Colonic mucosa (tissue), 4 donors: ENCODE measurements at regions not wholly inside any gene's neighbourhood (a gene's known extent, or its start where the extent isn't known, plus 50 kb on each side); places are given as distances from the start of the nearest gene placed in this dataset.
A peak's percentile ranks its signal among the peaks of the same experiment; 100 is the strongest.

Source experiments
- DNase-seq: peaks from one replicate; pipeline ENCODE4 v3.0.0-alpha.2; 2020
- H3K27ac ChIP-seq: fragments of 200-600 bp; one replicate; pipeline ENCODE4 v1.8.0; 2021
- H3K27me3 ChIP-seq: fragments of 200-600 bp; one replicate; pipeline ENCODE4 v1.8.0; 2021
- H3K36me3 ChIP-seq: fragments of 200-600 bp; one replicate; pipeline ENCODE4 v1.8.0; 2021
- H3K4me1 ChIP-seq: fragments of 200-600 bp; one replicate; pipeline ENCODE4 v1.8.0; 2021; ENCODE audit warnings: mild to moderate bottlenecking
- H3K4me3 ChIP-seq: fragments of 200-600 bp; one replicate; pipeline ENCODE4 v1.8.0; 2021
- H3K9ac ChIP-seq, 2 donors: one replicate each; pipeline ENCODE4 v1.7.0; 2013; ENCODE audit warnings: control low read depth in 2 of 2, low read depth in 2 of 2, low read length in 2 of 2
- H3K9me3 ChIP-seq: fragments of 200-600 bp; one replicate; pipeline ENCODE4 v1.8.0; 2021
- intact Hi-C: fragments of 100-400 bp; cut with DNase I; formaldehyde crosslinking; loops from one replicate; pipeline ENCODE4 v1.14.1; 2022
- TF ChIP-seq, protein P1 (sequence below): fragments of 200-600 bp; IDR thresholded peaks from one replicate; pipeline ENCODE4 v1.8.0; 2022; ENCODE audit warnings: antibody characterized with exemption, mild to moderate bottlenecking
- donor health status: healthy.
- donor health status: DM: no; HTN: no; CAD: no.
- donor health status: DM: no; HTN: no; CAD: no.

DNA sequence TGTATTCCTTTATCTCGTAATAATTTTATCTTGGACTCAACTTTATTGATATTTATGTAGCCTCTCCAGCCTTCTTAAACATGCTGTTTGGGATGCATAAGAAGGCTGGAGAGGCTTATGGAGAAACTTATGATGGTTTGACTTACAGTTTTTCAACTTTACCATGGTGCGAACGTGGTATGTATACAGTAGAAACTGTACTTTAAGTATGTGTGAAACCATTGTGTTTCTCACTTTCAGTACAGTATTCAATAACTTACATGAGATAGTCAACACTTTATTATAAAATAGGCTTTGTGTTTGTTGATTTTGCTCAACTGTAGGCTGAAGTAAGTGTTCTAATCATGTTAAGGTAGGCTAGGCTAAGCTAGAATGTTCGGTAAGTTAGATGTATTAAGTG lies 206.8 kb downstream of the SEC14L1 start:
- no peaks in the 10 kb centered on the region for H3K9me3 ChIP-seq
- H3K4me1 ChIP-seq: peaks cover 3% of the 10 kb centered on the region
- H3K36me3 ChIP-seq: no peaks in the 10 kb centered on the region
- TF ChIP-seq, protein P1, sequence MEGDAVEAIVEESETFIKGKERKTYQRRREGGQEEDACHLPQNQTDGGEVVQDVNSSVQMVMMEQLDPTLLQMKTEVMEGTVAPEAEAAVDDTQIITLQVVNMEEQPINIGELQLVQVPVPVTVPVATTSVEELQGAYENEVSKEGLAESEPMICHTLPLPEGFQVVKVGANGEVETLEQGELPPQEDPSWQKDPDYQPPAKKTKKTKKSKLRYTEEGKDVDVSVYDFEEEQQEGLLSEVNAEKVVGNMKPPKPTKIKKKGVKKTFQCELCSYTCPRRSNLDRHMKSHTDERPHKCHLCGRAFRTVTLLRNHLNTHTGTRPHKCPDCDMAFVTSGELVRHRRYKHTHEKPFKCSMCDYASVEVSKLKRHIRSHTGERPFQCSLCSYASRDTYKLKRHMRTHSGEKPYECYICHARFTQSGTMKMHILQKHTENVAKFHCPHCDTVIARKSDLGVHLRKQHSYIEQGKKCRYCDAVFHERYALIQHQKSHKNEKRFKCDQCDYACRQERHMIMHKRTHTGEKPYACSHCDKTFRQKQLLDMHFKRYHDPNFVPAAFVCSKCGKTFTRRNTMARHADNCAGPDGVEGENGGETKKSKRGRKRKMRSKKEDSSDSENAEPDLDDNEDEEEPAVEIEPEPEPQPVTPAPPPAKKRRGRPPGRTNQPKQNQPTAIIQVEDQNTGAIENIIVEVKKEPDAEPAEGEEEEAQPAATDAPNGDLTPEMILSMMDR: no peak
- no peaks in the 10 kb centered on the region for H3K27me3 ChIP-seq
- no peak for DNase-seq
- intact Hi-C loops: no loop called here
- H3K9ac ChIP-seq: no peak overlapping the region
- no peak overlapping the region for H3K4me3 ChIP-seq
- H3K27ac ChIP-seq: no peak overlapping the region

DNA sequence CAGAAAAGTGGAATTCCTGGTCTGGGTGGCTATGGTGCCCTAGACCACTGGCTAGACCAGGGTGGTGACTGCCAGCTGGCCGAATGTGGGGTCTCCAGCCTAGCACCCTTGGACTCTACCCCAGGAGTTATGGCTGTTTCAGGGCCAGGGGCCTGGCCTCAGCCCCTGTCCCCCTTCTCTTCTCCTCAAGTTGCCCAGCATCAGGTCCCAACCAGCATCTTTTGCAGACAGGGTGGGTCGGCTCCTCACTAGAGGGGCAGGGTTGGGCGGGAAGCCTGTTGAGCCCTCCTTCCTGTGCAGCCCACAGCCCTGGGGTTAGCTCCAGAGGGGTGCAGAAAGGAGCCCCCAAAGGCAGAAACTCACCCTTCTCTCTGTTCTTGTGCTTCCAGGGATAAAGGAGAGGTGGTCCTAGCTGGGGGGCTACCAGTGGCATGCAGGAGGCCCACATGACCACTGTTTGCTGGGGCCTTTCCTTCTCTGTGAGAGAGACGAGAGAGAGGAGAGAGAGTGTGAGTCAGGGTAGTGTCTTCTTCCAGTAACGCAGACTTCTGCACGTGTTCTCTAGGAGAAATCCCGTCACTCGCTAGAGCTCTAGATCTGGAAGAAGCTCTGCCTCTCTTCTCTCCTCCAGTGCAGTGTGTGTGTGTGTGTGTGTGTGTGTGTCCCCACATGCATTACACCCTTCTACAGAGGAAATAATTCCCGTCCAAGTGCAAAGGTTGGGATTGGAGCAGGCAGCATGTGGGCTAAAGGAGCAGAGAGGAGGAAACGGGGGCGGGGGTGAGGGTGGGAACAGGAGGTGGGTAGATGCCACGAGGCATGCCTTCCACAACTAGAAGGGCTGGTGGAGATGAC lies 209.4 kb downstream of the SEC14L1 start:
- Histone ChIP-seq H3K27me3 (no peaks in the 10 kb centered on the region), H3K27ac (no peak overlapping the region), H3K9me3 (no peaks in the 10 kb centered on the region), H3K9ac (peak overlapping the region in 1 of 2 donors; percentile 27), H3K4me3 (no peak overlapping the region), H3K4me1 (peaks cover 3% of the 10 kb centered on the region), H3K36me3 (no peaks in the 10 kb centered on the region)
- peak; percentile 21 for DNase-seq
- TF ChIP-seq, protein P1: no peak
- intact Hi-C loops: no loop called here

DNA sequence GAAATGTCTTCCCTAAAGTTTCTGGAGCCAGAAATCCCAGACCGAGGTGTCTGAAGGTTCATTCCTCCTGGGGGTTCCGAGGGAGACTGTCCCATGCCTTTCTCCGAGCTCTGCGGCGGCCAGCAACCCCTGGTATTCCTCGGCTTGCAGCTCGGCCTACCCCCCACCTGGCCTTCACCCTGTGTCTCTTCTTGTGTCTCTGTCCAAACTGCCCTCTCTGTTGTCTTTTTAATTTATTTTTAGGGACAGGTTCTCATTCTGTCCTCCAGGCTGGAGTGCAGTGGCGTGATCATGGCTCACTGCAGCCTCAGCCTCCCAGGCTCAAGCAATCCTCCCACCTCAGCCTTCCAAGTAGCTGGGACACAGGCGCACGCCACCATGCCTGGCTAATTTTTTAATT lies 211.7 kb downstream of the SEC14L1 start:
- no peaks in the 10 kb centered on the region for H3K9me3 ChIP-seq
- intact Hi-C loops: no loop called here
- no peak overlapping the region for H3K4me3 ChIP-seq
- H3K4me1 ChIP-seq: peaks cover 3% of the 10 kb centered on the region
- H3K27me3 ChIP-seq: no peaks in the 10 kb centered on the region
- TF ChIP-seq, protein P1: no peak
- no peaks in the 10 kb centered on the region for H3K36me3 ChIP-seq
- no peak overlapping the region for H3K27ac ChIP-seq
- no peak overlapping the region for H3K9ac ChIP-seq
- peak; percentile 15 for DNase-seq

GRCh38 chr17:77352996-77353395 lies 212.2 kb downstream of the SEC14L1 start:
- H3K4me1 ChIP-seq: peaks cover 3% of the 10 kb centered on the region
- H3K4me3 ChIP-seq: no peak overlapping the region
- no peak overlapping the region for H3K9ac ChIP-seq
- H3K27ac ChIP-seq: no peak overlapping the region
- no peaks in the 10 kb centered on the region for H3K36me3 ChIP-seq
- no peaks in the 10 kb centered on the region for H3K9me3 ChIP-seq
- no peaks in the 10 kb centered on the region for H3K27me3 ChIP-seq
- TF ChIP-seq, protein P1: no peak
- intact Hi-C loops: no loop called here
- DNase-seq: peak; percentile 16

DNA sequence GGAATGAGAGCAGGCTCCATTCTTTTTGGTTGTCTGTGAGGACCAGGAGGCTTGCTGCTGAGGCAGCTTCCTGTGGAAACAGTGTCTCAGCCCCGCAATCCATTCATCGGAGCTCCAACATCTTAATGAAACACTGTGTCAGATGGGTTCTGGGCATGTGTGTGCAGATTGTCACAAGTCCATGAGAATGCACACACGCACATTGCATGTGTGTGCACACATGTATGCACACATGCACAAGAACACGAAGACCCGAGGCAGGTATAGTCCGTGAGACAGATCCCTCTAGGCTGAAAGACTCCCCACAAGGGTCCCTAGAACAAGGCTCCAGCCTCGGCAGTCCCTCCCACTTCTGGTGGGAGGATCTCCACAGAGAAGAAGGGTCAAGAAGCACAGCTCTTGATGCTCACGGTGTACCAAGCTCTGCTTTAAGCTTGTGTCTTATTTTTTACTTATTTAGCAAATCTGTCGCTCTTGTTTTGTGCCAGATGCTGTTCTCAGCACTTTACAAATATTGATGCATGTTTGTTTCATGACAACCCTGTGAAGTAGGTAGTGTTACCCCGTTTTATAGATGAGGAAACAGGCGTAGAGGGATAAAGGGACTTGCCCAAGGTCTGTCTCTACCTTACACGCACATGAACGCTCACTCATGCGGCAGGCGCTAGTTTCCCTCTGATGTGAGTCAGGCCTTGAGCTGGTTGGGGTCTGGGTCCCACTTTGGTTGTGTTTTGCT lies 213.1 kb downstream of the SEC14L1 start:
- Histone ChIP-seq H3K4me1 (peaks cover 3% of the 10 kb centered on the region), H3K9ac (peak overlapping the region in 1 of 2 donors; percentile 18), H3K27ac (peak overlapping the region; percentile 39), H3K4me3 (no peak overlapping the region), H3K27me3 (no peaks in the 10 kb centered on the region), H3K36me3 (no peaks in the 10 kb centered on the region), H3K9me3 (no peaks in the 10 kb centered on the region)
- intact Hi-C loops: no loop called here
- DNase-seq: peak; percentile 19
- TF ChIP-seq, protein P1: no peak
